Ovary (tissue), 3 donors: ENCODE measurements at regions not wholly inside any gene's neighbourhood (a gene's known extent, or its start where the extent isn't known, plus 50 kb on each side); places are given as distances from the start of the nearest gene placed in this dataset.

Experiments
- CTCF ChIP-seq, 3 donors: fragments of 450-650 bp in 2 of 3; fragments of 200-600 bp in 1 of 3; IDR thresholded peaks; one replicate each; pipeline versions ENCODE4 v1.5.1 to v1.8.0; 2016 to 2022; ENCODE audit warnings: antibody characterized with exemption in 3 of 3, mild to moderate bottlenecking in 1 of 3
- EP300 ChIP-seq: sonication (generic); formaldehyde crosslinking; IDR thresholded peaks from one replicate; pipeline ENCODE4 v1.6.1; 2017; ENCODE audit warnings: antibody characterized with exemption
- POLR2A ChIP-seq: fragments of 450-650 bp; IDR thresholded peaks from one replicate; pipeline ENCODE4 v1.6.1; 2017; ENCODE audit warnings: antibody characterized with exemption, mild to moderate bottlenecking, moderate library complexity
- donor health status: DM: no; HTN: no; CAD: no.

- TF ChIP-seq CTCF (IDR thresholded peaks at IDR 0.05) = no peak
- TF ChIP-seq POLR2A = no peak
- TF ChIP-seq EP300 = no peak
Measured at GRCh38 chr2:194822097-194822496, 834.9 kb upstream of the SLC39A10 start.
